ENCODE measurements at regions not wholly inside any gene's neighbourhood (a gene's known extent, or its start where the extent isn't known, plus 50 kb on each side); places are given as distances from the start of the nearest gene placed in this dataset.

DNA sequence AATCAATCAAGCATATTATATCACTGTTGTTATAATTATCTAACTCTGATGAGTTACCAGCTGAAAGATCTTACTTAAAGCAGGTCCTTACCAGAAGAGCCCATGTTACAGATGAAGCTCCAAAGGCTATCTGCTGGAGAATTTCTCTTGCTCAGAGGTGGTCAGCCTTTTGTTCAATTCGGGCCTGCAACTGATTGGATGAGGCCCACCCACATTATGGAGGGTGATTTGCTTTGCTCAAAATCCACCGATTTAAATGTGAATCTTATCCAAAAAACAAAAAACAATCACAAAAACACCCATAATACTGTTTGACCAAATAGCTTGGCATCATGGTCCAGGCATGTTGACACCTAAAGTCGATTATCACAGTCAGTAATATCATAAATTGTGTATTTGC, 348.6 kb upstream of the ANO3 start:
- Histone ChIP-seq H3K4me3 (ENCODE audit: low read depth in 2 of 2, low read length in 2 of 2) (no peak overlapping the region), H3K4me1 (ENCODE audit: control insufficient read depth, insufficient read depth, low read length) (no peaks in the 10 kb centered on the region), H3K9me3 (ENCODE audit: control insufficient read depth, insufficient read depth, low read depth, low read length) (no peaks in the 10 kb centered on the region), H3K27me3 (ENCODE audit: control insufficient read depth, insufficient read depth, low read length) (no peaks in the 10 kb centered on the region), H3K27ac (ENCODE audit: low read length) (no peak overlapping the region), H3K36me3 (ENCODE audit: control insufficient read depth, insufficient read depth, low read length) (no peaks in the 10 kb centered on the region)
- in situ Hi-C loops (cut with HindIII; ENCODE audit: low pct_unique_long_range_greater_than_20kb, low sequenced_read_pairs) (no loop called here), intact Hi-C loops (cut with micrococcal nuclease; ENCODE audit: unreplicated experiment) (loop anchor here (5.0 kb wide), 1 partner anchor 149 kb away; no protein-coding TSS in a partner anchor)
- POLR2A ChIA-PET: no interaction called here
- ATAC-seq (no peak), DNase-seq (ENCODE audit: low read depth, low spot score) (no peak)
- BruUV-seq (replicated peaks): no TSS peak
- TF ChIP-seq, protein P1, sequence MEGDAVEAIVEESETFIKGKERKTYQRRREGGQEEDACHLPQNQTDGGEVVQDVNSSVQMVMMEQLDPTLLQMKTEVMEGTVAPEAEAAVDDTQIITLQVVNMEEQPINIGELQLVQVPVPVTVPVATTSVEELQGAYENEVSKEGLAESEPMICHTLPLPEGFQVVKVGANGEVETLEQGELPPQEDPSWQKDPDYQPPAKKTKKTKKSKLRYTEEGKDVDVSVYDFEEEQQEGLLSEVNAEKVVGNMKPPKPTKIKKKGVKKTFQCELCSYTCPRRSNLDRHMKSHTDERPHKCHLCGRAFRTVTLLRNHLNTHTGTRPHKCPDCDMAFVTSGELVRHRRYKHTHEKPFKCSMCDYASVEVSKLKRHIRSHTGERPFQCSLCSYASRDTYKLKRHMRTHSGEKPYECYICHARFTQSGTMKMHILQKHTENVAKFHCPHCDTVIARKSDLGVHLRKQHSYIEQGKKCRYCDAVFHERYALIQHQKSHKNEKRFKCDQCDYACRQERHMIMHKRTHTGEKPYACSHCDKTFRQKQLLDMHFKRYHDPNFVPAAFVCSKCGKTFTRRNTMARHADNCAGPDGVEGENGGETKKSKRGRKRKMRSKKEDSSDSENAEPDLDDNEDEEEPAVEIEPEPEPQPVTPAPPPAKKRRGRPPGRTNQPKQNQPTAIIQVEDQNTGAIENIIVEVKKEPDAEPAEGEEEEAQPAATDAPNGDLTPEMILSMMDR (IDR thresholded peaks at IDR 0.05): no peak
- TF ChIP-seq, protein P2, sequence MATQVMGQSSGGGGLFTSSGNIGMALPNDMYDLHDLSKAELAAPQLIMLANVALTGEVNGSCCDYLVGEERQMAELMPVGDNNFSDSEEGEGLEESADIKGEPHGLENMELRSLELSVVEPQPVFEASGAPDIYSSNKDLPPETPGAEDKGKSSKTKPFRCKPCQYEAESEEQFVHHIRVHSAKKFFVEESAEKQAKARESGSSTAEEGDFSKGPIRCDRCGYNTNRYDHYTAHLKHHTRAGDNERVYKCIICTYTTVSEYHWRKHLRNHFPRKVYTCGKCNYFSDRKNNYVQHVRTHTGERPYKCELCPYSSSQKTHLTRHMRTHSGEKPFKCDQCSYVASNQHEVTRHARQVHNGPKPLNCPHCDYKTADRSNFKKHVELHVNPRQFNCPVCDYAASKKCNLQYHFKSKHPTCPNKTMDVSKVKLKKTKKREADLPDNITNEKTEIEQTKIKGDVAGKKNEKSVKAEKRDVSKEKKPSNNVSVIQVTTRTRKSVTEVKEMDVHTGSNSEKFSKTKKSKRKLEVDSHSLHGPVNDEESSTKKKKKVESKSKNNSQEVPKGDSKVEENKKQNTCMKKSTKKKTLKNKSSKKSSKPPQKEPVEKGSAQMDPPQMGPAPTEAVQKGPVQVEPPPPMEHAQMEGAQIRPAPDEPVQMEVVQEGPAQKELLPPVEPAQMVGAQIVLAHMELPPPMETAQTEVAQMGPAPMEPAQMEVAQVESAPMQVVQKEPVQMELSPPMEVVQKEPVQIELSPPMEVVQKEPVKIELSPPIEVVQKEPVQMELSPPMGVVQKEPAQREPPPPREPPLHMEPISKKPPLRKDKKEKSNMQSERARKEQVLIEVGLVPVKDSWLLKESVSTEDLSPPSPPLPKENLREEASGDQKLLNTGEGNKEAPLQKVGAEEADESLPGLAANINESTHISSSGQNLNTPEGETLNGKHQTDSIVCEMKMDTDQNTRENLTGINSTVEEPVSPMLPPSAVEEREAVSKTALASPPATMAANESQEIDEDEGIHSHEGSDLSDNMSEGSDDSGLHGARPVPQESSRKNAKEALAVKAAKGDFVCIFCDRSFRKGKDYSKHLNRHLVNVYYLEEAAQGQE (IDR thresholded peaks at IDR 0.05; ENCODE audit: insufficient read depth in 1 of 2, low read depth in 2 of 2, low read length in 1 of 2): no peak
- TF ChIP-seq POLR2AphosphoS5 (IDR thresholded peaks at IDR 0.05; ENCODE audit: low read depth, low read length) (no peak), TCF7L2 (IDR thresholded peaks at IDR 0.05; ENCODE audit: low read depth, low read length) (no peak), SIN3A (IDR thresholded peaks at IDR 0.05; ENCODE audit: borderline replicate concordance, insufficient read depth, low read depth, low read length) (no peak)
- CTCF ChIA-PET: no interaction called here

DNA sequence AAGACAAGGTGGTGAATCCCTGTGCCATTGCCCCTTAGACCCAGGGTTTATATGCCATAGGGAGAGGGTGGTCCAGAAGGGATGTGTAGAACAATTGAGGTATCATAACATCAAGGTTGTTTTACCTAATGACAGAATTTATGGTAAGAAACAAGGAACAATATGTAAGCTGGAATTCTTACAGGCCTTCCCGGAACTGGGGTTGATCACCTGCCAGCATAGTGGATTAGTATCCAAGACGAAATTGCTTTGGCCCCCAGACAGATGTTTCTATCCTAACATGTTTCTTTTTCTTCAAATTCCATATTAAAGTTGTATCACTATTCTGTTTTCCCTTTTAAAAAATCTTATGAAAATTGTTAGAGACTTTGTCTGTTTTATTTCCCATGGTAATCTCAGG, 343.8 kb upstream of the ANO3 start:
- no peaks in the 10 kb centered on the region for H3K27me3 ChIP-seq (ENCODE audit: control insufficient read depth, insufficient read depth, low read length)
- no peak for DNase-seq (ENCODE audit: low read depth, low spot score)
- in situ Hi-C loops (cut with HindIII; ENCODE audit: low pct_unique_long_range_greater_than_20kb, low sequenced_read_pairs): no loop called here
- no peak overlapping the region for H3K27ac ChIP-seq (ENCODE audit: low read length)
- POLR2A ChIA-PET: no interaction called here
- no peaks in the 10 kb centered on the region for H3K9me3 ChIP-seq (ENCODE audit: control insufficient read depth, insufficient read depth, low read depth, low read length)
- intact Hi-C loops (cut with micrococcal nuclease; ENCODE audit: unreplicated experiment): no loop called here
- H3K4me1 ChIP-seq (ENCODE audit: control insufficient read depth, insufficient read depth, low read length): no peaks in the 10 kb centered on the region
- no peak for ATAC-seq
- TF ChIP-seq POLR2AphosphoS5 (IDR thresholded peaks at IDR 0.05; ENCODE audit: low read depth, low read length) (no peak), TCF7L2 (IDR thresholded peaks at IDR 0.05; ENCODE audit: low read depth, low read length) (no peak), SIN3A (IDR thresholded peaks at IDR 0.05; ENCODE audit: borderline replicate concordance, insufficient read depth, low read depth, low read length) (no peak)
- TF ChIP-seq, protein P1 (IDR thresholded peaks at IDR 0.05): no peak
- TF ChIP-seq, protein P2 (IDR thresholded peaks at IDR 0.05; ENCODE audit: insufficient read depth in 1 of 2, low read depth in 2 of 2, low read length in 1 of 2): no peak
- CTCF ChIA-PET: no interaction called here
- BruUV-seq (replicated peaks): no TSS peak
- H3K36me3 ChIP-seq (ENCODE audit: control insufficient read depth, insufficient read depth, low read length): no peaks in the 10 kb centered on the region
- no peak overlapping the region for H3K4me3 ChIP-seq (ENCODE audit: low read depth in 2 of 2, low read length in 2 of 2)
